Right atrium auricular region (tissue), 2 donors: ENCODE measurements at regions not wholly inside any gene's neighbourhood (a gene's known extent, or its start where the extent isn't known, plus 50 kb on each side); places are given as distances from the start of the nearest gene placed in this dataset.

Source experiments
- DNase-seq: peaks from one replicate; pipeline ENCODE4 v3.0.0-alpha.2; 2019; ENCODE audit warnings: low spot score
- H3K27ac ChIP-seq, 2 donors: fragments of 200-600 bp; sonication (generic); 1 replicate in 1 of 2; 2 replicates in 1 of 2; pipeline ENCODE4 v1.5.1; 2016 to 2019
- H3K27me3 ChIP-seq, 2 donors: fragments of 200-600 bp; sonication (generic); one replicate each; pipeline versions ENCODE4 v1.5.1 to v1.6.0; 2017 to 2019
- H3K36me3 ChIP-seq: fragments of 200-600 bp; sonication (generic); one replicate; pipeline ENCODE4 v1.5.1; 2016
- H3K4me1 ChIP-seq, 2 donors: fragments of 200-600 bp; sonication (generic); one replicate each; pipeline versions ENCODE4 v1.5.1 to v1.6.0; 2017 to 2019
- H3K4me3 ChIP-seq, 2 donors: fragments of 200-600 bp; sonication (generic); 1 replicate in 1 of 2; 2 replicates in 1 of 2; pipeline ENCODE4 v1.5.1; 2017 to 2019; ENCODE audit warnings: mild to moderate bottlenecking in 1 of 2, moderate library complexity in 1 of 2
- H3K9me3 ChIP-seq, 2 donors: fragments of 200-600 bp; sonication (generic); one replicate each; pipeline ENCODE4 v1.5.1; 2019
- CTCF ChIP-seq, 2 donors: fragments of 200-600 bp; sonication (generic); IDR thresholded peaks; one replicate each; pipeline ENCODE4 v1.5.1; 2019; ENCODE audit warnings: antibody characterized with exemption in 2 of 2

GRCh38 chrX:115449742-115450141 lies 111.2 kb upstream of the PLS3 start:
- Histone ChIP-seq H3K27ac (no peak overlapping the region), H3K4me1 (no peaks in the 10 kb centered on the region), H3K9me3 (no peaks in the 10 kb centered on the region), H3K4me3 (no peak overlapping the region), H3K27me3 (no peaks in the 10 kb centered on the region), H3K36me3 (no peaks in the 10 kb centered on the region)
- peak; percentile 64 for DNase-seq
- no peak for TF ChIP-seq CTCF (IDR thresholded peaks at IDR 0.05)

GRCh38 chrX:115452251-115452650 lies 108.7 kb upstream of the PLS3 start:
- Histone ChIP-seq H3K9me3 (no peaks in the 10 kb centered on the region), H3K36me3 (no peaks in the 10 kb centered on the region), H3K27ac (no peak overlapping the region), H3K4me3 (no peak overlapping the region), H3K4me1 (no peaks in the 10 kb centered on the region), H3K27me3 (no peaks in the 10 kb centered on the region)
- no peak for DNase-seq
- TF ChIP-seq CTCF (IDR thresholded peaks at IDR 0.05): no peak

GRCh38 chrX:115459883-115460880 lies 100.8 kb upstream of the PLS3 start:
- no peak for TF ChIP-seq CTCF (IDR thresholded peaks at IDR 0.05)
- no peak for DNase-seq
- Histone ChIP-seq H3K27me3 (no peaks in the 10 kb centered on the region), H3K9me3 (no peaks in the 10 kb centered on the region), H3K27ac (peak overlapping the region in 1 of 2 donors; percentile 48), H3K4me3 (no peak overlapping the region), H3K36me3 (no peaks in the 10 kb centered on the region), H3K4me1 (peaks cover 0 to 10% of the 10 kb centered on the region in 2 donors)

- no peaks in the 10 kb centered on the region for H3K27me3 ChIP-seq
- peaks cover 0 to 10% of the 10 kb centered on the region in 2 donors for H3K4me1 ChIP-seq
- no peak overlapping the region for H3K27ac ChIP-seq
- no peak for TF ChIP-seq CTCF (IDR thresholded peaks at IDR 0.05)
- no peak for DNase-seq
- no peaks in the 10 kb centered on the region for H3K9me3 ChIP-seq
- H3K36me3 ChIP-seq: no peaks in the 10 kb centered on the region
- H3K4me3 ChIP-seq: no peak overlapping the region
These were observed 98.6 kb upstream of the PLS3 start for GRCh38 chrX:115462406-115462805.

- no peaks in the 10 kb centered on the region for H3K36me3 ChIP-seq
- no peaks in the 10 kb centered on the region for H3K27me3 ChIP-seq
- H3K9me3 ChIP-seq: no peaks in the 10 kb centered on the region
- no peak for TF ChIP-seq CTCF (IDR thresholded peaks at IDR 0.05)
- no peak for DNase-seq
- no peaks in the 10 kb centered on the region for H3K4me1 ChIP-seq
- H3K4me3 ChIP-seq: no peak overlapping the region
- H3K27ac ChIP-seq: no peak overlapping the region
These were observed 93.0 kb upstream of the PLS3 start for GRCh38 chrX:115467961-115468360.
